H9 (cell line): ENCODE measurements at regions not wholly inside any gene's neighbourhood (a gene's known extent, or its start where the extent isn't known, plus 50 kb on each side); places are given as distances from the start of the nearest gene placed in this dataset.

ENCODE experiments used
- DNase-seq: peaks from one replicate; pipeline ENCODE4 v3.0.0-alpha.2; 2017
- H2AFZ ChIP-seq: one replicate; pipeline ENCODE4 v1.6.1; 2013; ENCODE audit warnings: mild to moderate bottlenecking, low read length, control low read depth, moderate library complexity
- H2AK5ac ChIP-seq: 2 replicates; pipeline ENCODE4 v1.6.1; 2013; ENCODE audit warnings: low read length, control low read depth, mixed read lengths; ENCODE audit not compliant: insufficient read length
- H2BK120ac ChIP-seq: one replicate; pipeline ENCODE4 v1.6.1; 2013; ENCODE audit warnings: low read depth, mild to moderate bottlenecking, low read length, control low read depth, inconsistent platforms; ENCODE audit not compliant: poor library complexity, severe bottlenecking
- H2BK12ac ChIP-seq: 2 replicates; pipeline ENCODE4 v1.6.1; 2013; ENCODE audit warnings: low read length, control low read depth, mixed read lengths, low read depth; ENCODE audit not compliant: insufficient read length
- H2BK15ac ChIP-seq: 2 replicates; pipeline ENCODE4 v1.6.1; 2013; ENCODE audit warnings: low read depth, low read length, control low read depth
- H2BK20ac ChIP-seq: one replicate; pipeline ENCODE4 v1.6.1; 2013; ENCODE audit warnings: low read depth, mild to moderate bottlenecking, low read length, control low read depth, inconsistent platforms; ENCODE audit not compliant: poor library complexity, severe bottlenecking
- H2BK5ac ChIP-seq: 2 replicates; pipeline ENCODE4 v1.6.1; 2013; ENCODE audit warnings: low read length, control low read depth, mixed read lengths; ENCODE audit not compliant: insufficient read length
- H3K14ac ChIP-seq: 2 replicates; pipeline ENCODE4 v1.6.1; 2013; ENCODE audit warnings: low read length, control low read depth; ENCODE audit not compliant: insufficient read depth
- H3K18ac ChIP-seq: 2 replicates; pipeline ENCODE4 v1.6.1; 2013; ENCODE audit warnings: low read depth, mild to moderate bottlenecking, mixed read lengths, low read length, control low read depth; ENCODE audit not compliant: insufficient read length
- H3K23ac ChIP-seq: 2 replicates; pipeline ENCODE4 v1.6.1; 2013; ENCODE audit warnings: low read length, control low read depth, mixed read lengths, low read depth; ENCODE audit not compliant: insufficient read length
- H3K23me2 ChIP-seq: 2 replicates; pipeline ENCODE4 v1.6.1; 2013; ENCODE audit warnings: low read depth, mild to moderate bottlenecking, mixed read lengths, low read length, control low read depth; ENCODE audit not compliant: insufficient read length, poor library complexity, severe bottlenecking
- H3K27ac ChIP-seq: 2 replicates; pipeline ENCODE4 v1.5.1; 2013; ENCODE audit warnings: low read length, control low read depth, mixed read lengths, low read depth; ENCODE audit not compliant: insufficient read length
- H3K27me3 ChIP-seq: 2 replicates; pipeline ENCODE4 v1.6.1; 2013; ENCODE audit warnings: low read length, control low read depth, inconsistent platforms; ENCODE audit not compliant: insufficient read depth
- H3K4ac ChIP-seq: 2 replicates; pipeline ENCODE4 v1.6.1; 2013; ENCODE audit warnings: low read depth, mild to moderate bottlenecking, control low read depth, inconsistent platforms, low read length, moderate library complexity
- H3K4me1 ChIP-seq: 2 replicates; pipeline ENCODE4 v1.6.1; 2013; ENCODE audit warnings: low read length, control low read depth, inconsistent platforms; ENCODE audit not compliant: insufficient read depth
- H3K4me2 ChIP-seq: 2 replicates; pipeline ENCODE4 v1.6.1; 2013; ENCODE audit warnings: low read length, control low read depth, mixed read lengths; ENCODE audit not compliant: insufficient read length, insufficient read depth
- H3K56ac ChIP-seq: 2 replicates; pipeline ENCODE4 v1.6.1; 2013; ENCODE audit warnings: low read depth, mild to moderate bottlenecking, mixed read lengths, low read length, control low read depth; ENCODE audit not compliant: insufficient read length
- H3K79me1 ChIP-seq: 2 replicates; pipeline ENCODE4 v1.6.1; 2013; ENCODE audit warnings: low read depth, mild to moderate bottlenecking, moderate library complexity, low read length, control low read depth, inconsistent platforms; ENCODE audit not compliant: insufficient read depth, poor library complexity, severe bottlenecking
- H3K79me2 ChIP-seq: 2 replicates; pipeline ENCODE4 v1.6.1; 2013; ENCODE audit warnings: low read length, control low read depth, inconsistent platforms; ENCODE audit not compliant: insufficient read depth
- H3K9ac ChIP-seq: 2 replicates; pipeline ENCODE4 v1.6.1; 2013; ENCODE audit warnings: low read length, control low read depth, mixed read lengths; ENCODE audit not compliant: insufficient read length; ENCODE audit errors: extremely low read depth
- H3K9me3 ChIP-seq: one replicate; pipeline ENCODE4 v1.6.1; 2013; ENCODE audit warnings: low read depth, low read length, inconsistent platforms; ENCODE audit not compliant: control insufficient read depth
- H3T11ph ChIP-seq: one replicate; pipeline ENCODE4 v1.6.1; 2013; ENCODE audit warnings: mild to moderate bottlenecking, low read length, control low read depth, inconsistent platforms
- H4K20me1 ChIP-seq: one replicate; pipeline ENCODE4 v1.6.1; 2013; ENCODE audit not compliant: control insufficient read depth, insufficient read length, insufficient read depth
- H4K5ac ChIP-seq: 2 replicates; pipeline ENCODE4 v1.6.1; 2013; ENCODE audit warnings: low read depth, mild to moderate bottlenecking, mixed read lengths, low read length, control low read depth; ENCODE audit not compliant: insufficient read length
- H4K8ac ChIP-seq: replicated peaks from 2 replicates; pipeline ENCODE4 v1.6.1; 2013; ENCODE audit warnings: low read length, control low read depth, mixed read lengths, low read depth; ENCODE audit not compliant: insufficient read length
- H4K91ac ChIP-seq: 2 replicates; pipeline ENCODE4 v1.6.1; 2013; ENCODE audit warnings: low read depth, mild to moderate bottlenecking, moderate library complexity, mixed read lengths, low read length, control low read depth; ENCODE audit not compliant: insufficient read length
- H3K27ac Mint-ChIP-seq, 3 experiments: 2 replicates in 2 of 3; 3 replicates in 1 of 3; pipeline ENCODE4 v1.8.0; 2020 to 2021; ENCODE audit warnings: mixed read lengths in 3 of 3, mild to moderate bottlenecking in 1 of 3, moderate library complexity in 1 of 3
- H3K27me3 Mint-ChIP-seq: 2 replicates; pipeline ENCODE4 v1.8.0; 2021; ENCODE audit warnings: low read depth, mild to moderate bottlenecking, moderate library complexity, mixed read lengths
- H3K36me3 Mint-ChIP-seq, 3 experiments: 2 replicates in 2 of 3; 3 replicates in 1 of 3; pipeline ENCODE4 v1.8.0; 2020 to 2021; ENCODE audit warnings: low read depth in 3 of 3, mixed read lengths in 3 of 3; ENCODE audit not compliant: insufficient read depth in 1 of 3
- H3K4me1 Mint-ChIP-seq, 2 experiments: 2 replicates each; pipeline ENCODE4 v1.8.0; 2020; ENCODE audit warnings: mixed read lengths in 2 of 2
- H3K4me3 Mint-ChIP-seq, 2 experiments: 2 replicates in 1 of 2; 3 replicates in 1 of 2; pipeline ENCODE4 v1.8.0; 2020 to 2021; ENCODE audit warnings: mild to moderate bottlenecking in 2 of 2, mixed read lengths in 2 of 2, moderate library complexity in 1 of 2
- H3K9me3 Mint-ChIP-seq, 2 experiments: 2 replicates in 1 of 2; 3 replicates in 1 of 2; pipeline ENCODE4 v1.8.0; 2020; ENCODE audit warnings: mild to moderate bottlenecking in 2 of 2, mixed read lengths in 2 of 2, moderate library complexity in 1 of 2
- WGBS: extraction: QIAGEN DNeasy Blood & Tissue Kit; methylation state at CpG from one replicate; pipeline ENCODE4 v1.1.7; 2013; ENCODE audit warnings: missing lambda C conversion rate, low lambda C conversion rate, mixed read lengths; ENCODE audit not compliant: insufficient read length; ENCODE audit errors: extremely low coverage; 5-methylcytosine and 5-hydroxymethylcytosine counted together
- TF ChIP-seq, protein P1 (sequence below): fragments of 200-600 bp; sonication (generic); conservative IDR thresholded peaks from 3 replicates; pipeline ENCODE4 v1.8.0; 2021; ENCODE audit warnings: antibody characterized with exemption, mild to moderate bottlenecking

DNA sequence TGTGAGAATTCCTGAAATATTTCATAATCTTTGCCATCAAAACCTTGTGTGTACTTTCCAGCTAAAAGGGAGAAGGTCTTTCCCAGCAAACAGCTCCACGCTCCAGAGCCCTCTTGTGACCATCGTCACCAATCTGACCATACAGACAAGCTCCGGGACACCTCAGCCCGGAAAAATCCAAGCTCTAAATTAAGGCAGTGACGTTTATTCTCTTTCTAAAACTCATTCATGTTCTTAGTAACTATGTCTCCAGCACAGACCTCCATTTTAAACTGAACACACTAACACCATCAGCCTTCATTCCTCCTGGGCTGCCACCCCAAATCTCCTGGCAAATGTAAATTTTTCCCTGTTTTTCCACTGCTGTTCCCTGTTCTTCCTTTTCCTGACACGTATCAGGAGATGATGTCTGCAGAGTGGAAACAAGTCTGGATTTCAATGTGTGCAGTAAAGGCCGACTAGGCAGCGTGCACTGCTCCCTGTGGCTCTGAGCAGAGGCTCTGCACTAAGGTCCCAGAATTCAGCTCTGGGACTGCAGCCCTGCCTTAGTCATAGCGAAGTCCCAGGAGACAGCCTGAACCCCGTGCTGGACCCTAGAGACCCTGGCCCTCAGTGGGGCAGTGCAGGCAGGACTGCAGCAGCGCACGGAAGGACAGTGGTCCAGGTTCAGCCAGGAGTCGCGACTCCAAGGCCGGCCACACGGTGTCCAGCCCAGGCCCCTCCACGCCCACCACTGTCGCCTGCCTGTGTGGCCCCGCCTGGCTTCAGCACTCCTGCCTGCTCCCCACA is 452.5 kb upstream of the SALL3 start:
- H3K36me3 Mint-ChIP-seq, result no peaks in the 10 kb centered on the region
- H3K4me1 Mint-ChIP-seq, result peaks cover 0 to 4% of the 10 kb centered on the region in 2 experiments; a peak in 1 of 4 replicates
- no peak overlapping the region for H3K9ac ChIP-seq
- H3K23me2 ChIP-seq, result no peaks in the 10 kb centered on the region
- H4K20me1 ChIP-seq, result no peaks in the 10 kb centered on the region
- no peak overlapping the region for H2AK5ac ChIP-seq
- no peaks in the 10 kb centered on the region for H3K27me3 ChIP-seq
- H2BK15ac ChIP-seq, result 0 out of 2 replicates have a peak overlapping the region, but pooled peaks have one; percentile 20
- peak overlapping the region; percentile 5 for H4K5ac ChIP-seq
- no peak overlapping the region for H3K14ac ChIP-seq
- no peak overlapping the region for H2BK20ac ChIP-seq
- H3K4me2 ChIP-seq, result no peak overlapping the region
- H3K27me3 Mint-ChIP-seq, result no peaks in the 10 kb centered on the region; the same call in 1 of the 2 replicates
- no peaks in the 10 kb centered on the region for H3K79me1 ChIP-seq
- H3K27ac ChIP-seq, result no peak overlapping the region
- no peak overlapping the region for H3K23ac ChIP-seq
- no peak overlapping the region for H2BK5ac ChIP-seq
- H2BK120ac ChIP-seq, result no peak overlapping the region
- H3K79me2 ChIP-seq, result no peaks in the 10 kb centered on the region
- H3K9me3 ChIP-seq, result no peaks in the 10 kb centered on the region
- H3K4me1 ChIP-seq, result no peaks in the 10 kb centered on the region
- H3K4me3 Mint-ChIP-seq, result no peak overlapping the region
- TF ChIP-seq, protein P1, sequence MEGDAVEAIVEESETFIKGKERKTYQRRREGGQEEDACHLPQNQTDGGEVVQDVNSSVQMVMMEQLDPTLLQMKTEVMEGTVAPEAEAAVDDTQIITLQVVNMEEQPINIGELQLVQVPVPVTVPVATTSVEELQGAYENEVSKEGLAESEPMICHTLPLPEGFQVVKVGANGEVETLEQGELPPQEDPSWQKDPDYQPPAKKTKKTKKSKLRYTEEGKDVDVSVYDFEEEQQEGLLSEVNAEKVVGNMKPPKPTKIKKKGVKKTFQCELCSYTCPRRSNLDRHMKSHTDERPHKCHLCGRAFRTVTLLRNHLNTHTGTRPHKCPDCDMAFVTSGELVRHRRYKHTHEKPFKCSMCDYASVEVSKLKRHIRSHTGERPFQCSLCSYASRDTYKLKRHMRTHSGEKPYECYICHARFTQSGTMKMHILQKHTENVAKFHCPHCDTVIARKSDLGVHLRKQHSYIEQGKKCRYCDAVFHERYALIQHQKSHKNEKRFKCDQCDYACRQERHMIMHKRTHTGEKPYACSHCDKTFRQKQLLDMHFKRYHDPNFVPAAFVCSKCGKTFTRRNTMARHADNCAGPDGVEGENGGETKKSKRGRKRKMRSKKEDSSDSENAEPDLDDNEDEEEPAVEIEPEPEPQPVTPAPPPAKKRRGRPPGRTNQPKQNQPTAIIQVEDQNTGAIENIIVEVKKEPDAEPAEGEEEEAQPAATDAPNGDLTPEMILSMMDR, result peak; percentile 34
- DNase-seq, result peak; percentile 55
- H3K18ac ChIP-seq, result no peak overlapping the region
- no peak overlapping the region for H2AFZ ChIP-seq
- no peak overlapping the region for H4K8ac ChIP-seq
- H3K27ac Mint-ChIP-seq, result no peak overlapping the region
- no peak overlapping the region for H2BK12ac ChIP-seq
- no peak overlapping the region for H3K4ac ChIP-seq
- no peak overlapping the region for H3T11ph ChIP-seq
- WGBS, result no CpG with 5 or more reads among the region's 19 CpGs
- H3K9me3 Mint-ChIP-seq, result no peaks in the 10 kb centered on the region; a peak in 1 of 5 replicates
- H3K56ac ChIP-seq, result no peak overlapping the region
- H4K91ac ChIP-seq, result no peak overlapping the region
